ENCODE measurements at regions not wholly inside any gene's neighbourhood (a gene's known extent, or its start where the extent isn't known, plus 50 kb on each side); places are given as distances from the start of the nearest gene placed in this dataset.
"Not testable (repeated sequence)": the region's sequence is repeated elsewhere in the genome, so short reads cannot be mapped to it uniquely, and the experiment has no call there.

- WGBS, 2 experiments (ENCODE audit: insufficient coverage in 2 of 2): 83 to 96% methylated on average over 2 to 3 of the region's 5 CpGs
- no peak overlapping the region for H3K4me3 ChIP-seq (ENCODE audit: extremely low read depth, insufficient read depth, low read length, poor library complexity, severe bottlenecking)
- H3K27ac ChIP-seq (ENCODE audit: low read depth, low read length, severe bottlenecking): no peak overlapping the region
- peaks cover 4% of the 10 kb centered on the region for H3K4me1 ChIP-seq (ENCODE audit: control insufficient read depth, insufficient read depth, low read length, poor library complexity, severe bottlenecking)
- H3K9me3 ChIP-seq (ENCODE audit: control insufficient read depth, low read length): no peaks in the 10 kb centered on the region
- no peaks in the 10 kb centered on the region for H3K36me3 ChIP-seq (ENCODE audit: control insufficient read depth, insufficient read depth, low read length)
Observed at GRCh38 chr1:157370698-157371097, 181.6 kb downstream of the FCRL5 start.

GRCh38 chr1:157369808-157370521 is 182.3 kb downstream of the FCRL5 start:
- 5 to 19% methylated on average over 3 to 5 of the region's 6 CpGs for WGBS, 2 experiments (ENCODE audit: insufficient coverage in 2 of 2)
- Histone ChIP-seq H3K4me3 (ENCODE audit: extremely low read depth, insufficient read depth, low read length, poor library complexity, severe bottlenecking) (no peak overlapping the region), H3K9me3 (ENCODE audit: control insufficient read depth, low read length) (no peaks in the 10 kb centered on the region), H3K36me3 (ENCODE audit: control insufficient read depth, insufficient read depth, low read length) (no peaks in the 10 kb centered on the region), H3K27ac (ENCODE audit: low read depth, low read length, severe bottlenecking) (no peak overlapping the region), H3K4me1 (ENCODE audit: control insufficient read depth, insufficient read depth, low read length, poor library complexity, severe bottlenecking) (peaks cover 4% of the 10 kb centered on the region)

- 100% methylated on average over 1 of the region's 1 CpG for WGBS, 2 experiments (ENCODE audit: insufficient coverage in 2 of 2)
- not testable (repeated sequence) for H3K4me3 ChIP-seq (ENCODE audit: extremely low read depth, insufficient read depth, low read length, poor library complexity, severe bottlenecking); H3K9me3 ChIP-seq (ENCODE audit: control insufficient read depth, low read length); H3K36me3 ChIP-seq (ENCODE audit: control insufficient read depth, insufficient read depth, low read length); H3K27ac ChIP-seq (ENCODE audit: low read depth, low read length, severe bottlenecking); H3K4me1 ChIP-seq (ENCODE audit: control insufficient read depth, insufficient read depth, low read length, poor library complexity, severe bottlenecking)
Observed at GRCh38 chr1:157368941-157369340, 183.4 kb downstream of the FCRL5 start.

- 0 to 55% methylated on average over 1 to 2 of the region's 2 CpGs for WGBS, 2 experiments (ENCODE audit: insufficient coverage in 2 of 2)
- no peak overlapping the region for H3K27ac ChIP-seq (ENCODE audit: low read depth, low read length, severe bottlenecking)
Observed at GRCh38 chr1:157368363-157368762, 184.0 kb downstream of the FCRL5 start.

GRCh38 chr1:157367870-157368269 is 184.4 kb downstream of the FCRL5 start:
- H3K9me3 ChIP-seq (ENCODE audit: control insufficient read depth, low read length): no peaks in the 10 kb centered on the region
- H3K36me3 ChIP-seq (ENCODE audit: control insufficient read depth, insufficient read depth, low read length): no peaks in the 10 kb centered on the region
- H3K4me1 ChIP-seq (ENCODE audit: control insufficient read depth, insufficient read depth, low read length, poor library complexity, severe bottlenecking): peaks cover 4% of the 10 kb centered on the region
- no peak overlapping the region for H3K4me3 ChIP-seq (ENCODE audit: extremely low read depth, insufficient read depth, low read length, poor library complexity, severe bottlenecking)
- no peak overlapping the region for H3K27ac ChIP-seq (ENCODE audit: low read depth, low read length, severe bottlenecking)

More at GRCh38 chr1:157368363-157368762, 184.0 kb downstream of the FCRL5 start:
- Histone ChIP-seq H3K9me3 (ENCODE audit: control insufficient read depth, low read length) (no peaks in the 10 kb centered on the region), H3K36me3 (ENCODE audit: control insufficient read depth, insufficient read depth, low read length) (no peaks in the 10 kb centered on the region), H3K4me3 (ENCODE audit: extremely low read depth, insufficient read depth, low read length, poor library complexity, severe bottlenecking) (no peak overlapping the region), H3K4me1 (ENCODE audit: control insufficient read depth, insufficient read depth, low read length, poor library complexity, severe bottlenecking) (peaks cover 4% of the 10 kb centered on the region)

GRCh38 chr1:157367091-157367739 is 185.1 kb downstream of the FCRL5 start:
- Histone ChIP-seq H3K36me3 (ENCODE audit: control insufficient read depth, insufficient read depth, low read length) (no peaks in the 10 kb centered on the region), H3K27ac (ENCODE audit: low read depth, low read length, severe bottlenecking) (no peak overlapping the region), H3K4me3 (ENCODE audit: extremely low read depth, insufficient read depth, low read length, poor library complexity, severe bottlenecking) (no peak overlapping the region), H3K9me3 (ENCODE audit: control insufficient read depth, low read length) (no peaks in the 10 kb centered on the region), H3K4me1 (ENCODE audit: control insufficient read depth, insufficient read depth, low read length, poor library complexity, severe bottlenecking) (peaks cover 4% of the 10 kb centered on the region)
- WGBS, 2 experiments (ENCODE audit: insufficient coverage in 2 of 2): 94 to 95% methylated on average over 3 of the region's 3 CpGs

- no peaks in the 10 kb centered on the region for H3K9me3 ChIP-seq (ENCODE audit: control insufficient read depth, low read length)
- 92% methylated on average over 2 of the region's 3 CpGs; no CpG with 5 or more reads in 1 of the 2 experiments for WGBS, 2 experiments (ENCODE audit: insufficient coverage in 2 of 2)
- H3K36me3 ChIP-seq (ENCODE audit: control insufficient read depth, insufficient read depth, low read length): no peaks in the 10 kb centered on the region
- no peak overlapping the region for H3K27ac ChIP-seq (ENCODE audit: low read depth, low read length, severe bottlenecking)
- no peak overlapping the region for H3K4me3 ChIP-seq (ENCODE audit: extremely low read depth, insufficient read depth, low read length, poor library complexity, severe bottlenecking)
- no peaks in the 10 kb centered on the region for H3K4me1 ChIP-seq (ENCODE audit: control insufficient read depth, insufficient read depth, low read length, poor library complexity, severe bottlenecking)
Observed at GRCh38 chr1:157364612-157365011, 187.7 kb downstream of the FCRL5 start.

- no peaks in the 10 kb centered on the region for H3K9me3 ChIP-seq (ENCODE audit: control insufficient read depth, low read length)
- H3K36me3 ChIP-seq (ENCODE audit: control insufficient read depth, insufficient read depth, low read length): no peaks in the 10 kb centered on the region
- no peak overlapping the region for H3K4me3 ChIP-seq (ENCODE audit: extremely low read depth, insufficient read depth, low read length, poor library complexity, severe bottlenecking)
- no peak overlapping the region for H3K27ac ChIP-seq (ENCODE audit: low read depth, low read length, severe bottlenecking)
- 86 to 89% methylated on average over 5 to 6 of the region's 7 CpGs for WGBS, 2 experiments (ENCODE audit: insufficient coverage in 2 of 2)
- H3K4me1 ChIP-seq (ENCODE audit: control insufficient read depth, insufficient read depth, low read length, poor library complexity, severe bottlenecking): no peaks in the 10 kb centered on the region
Observed at GRCh38 chr1:157363660-157364140, 188.6 kb downstream of the FCRL5 start.

- Histone ChIP-seq H3K4me3 (ENCODE audit: extremely low read depth, insufficient read depth, low read length, poor library complexity, severe bottlenecking) (no peak overlapping the region), H3K27ac (ENCODE audit: low read depth, low read length, severe bottlenecking) (no peak overlapping the region), H3K4me1 (ENCODE audit: control insufficient read depth, insufficient read depth, low read length, poor library complexity, severe bottlenecking) (no peaks in the 10 kb centered on the region), H3K36me3 (ENCODE audit: control insufficient read depth, insufficient read depth, low read length) (no peaks in the 10 kb centered on the region), H3K9me3 (ENCODE audit: control insufficient read depth, low read length) (no peaks in the 10 kb centered on the region)
Observed at GRCh38 chr1:157360023-157360390, 192.3 kb downstream of the FCRL5 start.

- Histone ChIP-seq H3K27ac (ENCODE audit: low read depth, low read length, severe bottlenecking) (no peak overlapping the region), H3K36me3 (ENCODE audit: control insufficient read depth, insufficient read depth, low read length) (no peaks in the 10 kb centered on the region), H3K4me1 (ENCODE audit: control insufficient read depth, insufficient read depth, low read length, poor library complexity, severe bottlenecking) (no peaks in the 10 kb centered on the region), H3K9me3 (ENCODE audit: control insufficient read depth, low read length) (no peaks in the 10 kb centered on the region), H3K4me3 (ENCODE audit: extremely low read depth, insufficient read depth, low read length, poor library complexity, severe bottlenecking) (no peak overlapping the region)
- 79 to 100% methylated on average over 3 of the region's 4 CpGs for WGBS, 2 experiments (ENCODE audit: insufficient coverage in 2 of 2)
Observed at GRCh38 chr1:157359314-157360022, 192.8 kb downstream of the FCRL5 start.

GRCh38 chr1:157357111-157357510 is 195.2 kb downstream of the FCRL5 start:
- no peak overlapping the region for H3K27ac ChIP-seq (ENCODE audit: low read depth, low read length, severe bottlenecking)
- no peaks in the 10 kb centered on the region for H3K4me1 ChIP-seq (ENCODE audit: control insufficient read depth, insufficient read depth, low read length, poor library complexity, severe bottlenecking)
- no peak overlapping the region for H3K4me3 ChIP-seq (ENCODE audit: extremely low read depth, insufficient read depth, low read length, poor library complexity, severe bottlenecking)
- H3K36me3 ChIP-seq (ENCODE audit: control insufficient read depth, insufficient read depth, low read length): no peaks in the 10 kb centered on the region
- WGBS, 2 experiments (ENCODE audit: insufficient coverage in 2 of 2): 97 to 98% methylated on average over 4 to 5 of the region's 5 CpGs
- no peaks in the 10 kb centered on the region for H3K9me3 ChIP-seq (ENCODE audit: control insufficient read depth, low read length)

Data from mesodermal cell (in vitro differentiated cells).